ENCODE measurements at regions not wholly inside any gene's neighbourhood (a gene's known extent, or its start where the extent isn't known, plus 50 kb on each side); places are given as distances from the start of the nearest gene placed in this dataset.
"Not testable (repeated sequence)": the region's sequence is repeated elsewhere in the genome, so short reads cannot be mapped to it uniquely, and the experiment has no call there.

DNA sequence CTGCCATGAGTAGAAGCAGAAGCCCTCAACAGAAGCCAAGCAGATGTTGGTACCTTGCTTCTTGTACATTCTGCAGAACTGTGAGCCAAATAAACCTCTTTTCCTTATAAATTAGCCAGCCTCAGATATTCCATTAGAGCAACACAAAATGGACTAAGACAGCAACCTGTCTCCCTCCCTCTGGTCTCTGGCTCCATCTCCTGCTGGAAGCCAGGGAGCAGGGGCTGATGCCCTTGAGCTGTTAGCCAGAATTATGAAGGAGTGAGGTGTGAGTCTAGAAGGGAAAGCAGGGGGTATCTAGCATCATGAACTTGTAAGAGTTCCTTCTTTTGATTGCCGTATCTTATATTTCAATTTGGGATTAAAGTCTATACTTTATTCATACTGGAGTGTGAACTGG is 358.7 kb upstream of the FZD8 start:
- TF ChIP-seq, protein P1, sequence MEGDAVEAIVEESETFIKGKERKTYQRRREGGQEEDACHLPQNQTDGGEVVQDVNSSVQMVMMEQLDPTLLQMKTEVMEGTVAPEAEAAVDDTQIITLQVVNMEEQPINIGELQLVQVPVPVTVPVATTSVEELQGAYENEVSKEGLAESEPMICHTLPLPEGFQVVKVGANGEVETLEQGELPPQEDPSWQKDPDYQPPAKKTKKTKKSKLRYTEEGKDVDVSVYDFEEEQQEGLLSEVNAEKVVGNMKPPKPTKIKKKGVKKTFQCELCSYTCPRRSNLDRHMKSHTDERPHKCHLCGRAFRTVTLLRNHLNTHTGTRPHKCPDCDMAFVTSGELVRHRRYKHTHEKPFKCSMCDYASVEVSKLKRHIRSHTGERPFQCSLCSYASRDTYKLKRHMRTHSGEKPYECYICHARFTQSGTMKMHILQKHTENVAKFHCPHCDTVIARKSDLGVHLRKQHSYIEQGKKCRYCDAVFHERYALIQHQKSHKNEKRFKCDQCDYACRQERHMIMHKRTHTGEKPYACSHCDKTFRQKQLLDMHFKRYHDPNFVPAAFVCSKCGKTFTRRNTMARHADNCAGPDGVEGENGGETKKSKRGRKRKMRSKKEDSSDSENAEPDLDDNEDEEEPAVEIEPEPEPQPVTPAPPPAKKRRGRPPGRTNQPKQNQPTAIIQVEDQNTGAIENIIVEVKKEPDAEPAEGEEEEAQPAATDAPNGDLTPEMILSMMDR (conservative IDR thresholded peaks at IDR 0.05), result not testable (repeated sequence)
- not testable (repeated sequence) for TF ChIP-seq EZH2 (IDR thresholded peaks at IDR 0.05; ENCODE audit: low read depth)
